Spleen (tissue), 7 donors: ENCODE measurements at regions not wholly inside any gene's neighbourhood (a gene's known extent, or its start where the extent isn't known, plus 50 kb on each side); places are given as distances from the start of the nearest gene placed in this dataset.

Experiments used
- POLR2A ChIP-seq, 3 donors: fragments of 450-650 bp; IDR thresholded peaks; one replicate each; pipeline ENCODE4 v1.5.1; 2017; ENCODE audit warnings: antibody characterized with exemption in 3 of 3, mild to moderate bottlenecking in 1 of 3
- TF ChIP-seq, protein P1 (sequence below), 11 experiments: fragments of 200-600 bp in 7 of 11; fragments of 450-650 bp in 4 of 11; sonication (generic) in 4 of 11; IDR thresholded peaks in 8 of 11; conservative IDR thresholded peaks in 3 of 11; 1 replicate in 7 of 11; 2 replicates in 4 of 11; pipeline versions ENCODE4 v1.4.0 to v1.8.0; 2016 to 2021; ENCODE audit warnings: antibody characterized with exemption in 11 of 11, inconsistent platforms in 4 of 11, mild to moderate bottlenecking in 1 of 11
- donor health status: DM: no; HTN: no; CAD: no; lungs with moderate emphysema.
- donor health status: DM: no; HTN: no; CAD: no.
- donor health status: DM: no; HTN: no; CAD: no.

DNA sequence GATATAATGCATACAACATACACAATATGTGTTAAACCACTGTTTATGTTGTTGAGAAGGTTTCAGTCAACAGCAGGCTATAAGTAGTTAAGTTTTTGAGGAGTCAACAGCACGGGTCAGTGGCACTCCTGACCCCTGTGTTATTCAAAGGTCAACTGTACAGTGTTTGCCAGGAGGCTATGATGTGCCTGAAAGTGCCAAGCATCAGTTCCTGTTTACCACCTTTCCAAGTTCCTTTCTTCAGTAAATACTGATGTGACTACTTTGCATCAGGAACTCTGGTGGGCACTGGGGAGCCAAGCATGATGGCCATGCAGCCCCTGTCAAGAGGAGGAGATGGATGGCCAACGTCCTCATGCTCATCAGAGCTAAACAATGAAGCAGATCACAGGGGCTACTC is 224.4 kb upstream of the EXOC2 start:
- TF ChIP-seq, protein P1, sequence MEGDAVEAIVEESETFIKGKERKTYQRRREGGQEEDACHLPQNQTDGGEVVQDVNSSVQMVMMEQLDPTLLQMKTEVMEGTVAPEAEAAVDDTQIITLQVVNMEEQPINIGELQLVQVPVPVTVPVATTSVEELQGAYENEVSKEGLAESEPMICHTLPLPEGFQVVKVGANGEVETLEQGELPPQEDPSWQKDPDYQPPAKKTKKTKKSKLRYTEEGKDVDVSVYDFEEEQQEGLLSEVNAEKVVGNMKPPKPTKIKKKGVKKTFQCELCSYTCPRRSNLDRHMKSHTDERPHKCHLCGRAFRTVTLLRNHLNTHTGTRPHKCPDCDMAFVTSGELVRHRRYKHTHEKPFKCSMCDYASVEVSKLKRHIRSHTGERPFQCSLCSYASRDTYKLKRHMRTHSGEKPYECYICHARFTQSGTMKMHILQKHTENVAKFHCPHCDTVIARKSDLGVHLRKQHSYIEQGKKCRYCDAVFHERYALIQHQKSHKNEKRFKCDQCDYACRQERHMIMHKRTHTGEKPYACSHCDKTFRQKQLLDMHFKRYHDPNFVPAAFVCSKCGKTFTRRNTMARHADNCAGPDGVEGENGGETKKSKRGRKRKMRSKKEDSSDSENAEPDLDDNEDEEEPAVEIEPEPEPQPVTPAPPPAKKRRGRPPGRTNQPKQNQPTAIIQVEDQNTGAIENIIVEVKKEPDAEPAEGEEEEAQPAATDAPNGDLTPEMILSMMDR (IDR thresholded peaks at IDR 0.05 in 8 of 11, conservative IDR thresholded peaks at IDR 0.05 in 3 of 11) = no peak
- TF ChIP-seq POLR2A (IDR thresholded peaks at IDR 0.05) = no peak
